HTR-8/SVneo (cell line): ENCODE measurements at regions not wholly inside any gene's neighbourhood (a gene's known extent, or its start where the extent isn't known, plus 50 kb on each side); places are given as distances from the start of the nearest gene placed in this dataset.
"Not testable (repeated sequence)": the region's sequence is repeated elsewhere in the genome, so short reads cannot be mapped to it uniquely, and the experiment has no call there.

Source experiments
- DNase-seq: peaks from one replicate; pipeline ENCODE4 v3.0.0; 2011; ENCODE audit warnings: low spot score, mixed read lengths; ENCODE audit not compliant: insufficient read length
- FAIRE-seq: peaks from 2 replicates; lab custom pipeline; 2011; peaks lifted over from hg19 to GRCh38; lab: Jason Lieb, UNC

DNA sequence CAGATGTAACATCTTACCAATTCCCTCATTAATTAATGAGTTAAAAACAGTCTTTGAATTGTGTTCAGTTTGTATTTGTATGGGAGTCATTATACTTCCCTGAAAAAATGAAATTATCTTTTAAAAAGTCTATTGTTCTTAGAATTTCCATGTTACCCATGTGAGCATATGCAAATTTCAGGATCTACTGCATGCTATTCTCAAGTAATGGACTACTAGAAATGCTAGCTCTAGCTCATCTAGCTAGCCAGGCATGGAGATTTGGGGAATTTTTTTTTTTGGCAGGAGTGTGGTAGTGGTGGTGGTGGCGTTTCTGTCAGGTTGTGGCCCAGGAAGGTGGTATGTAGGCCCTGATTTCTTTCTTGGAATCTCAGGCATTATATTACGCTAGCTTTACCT, 218.4 kb downstream of the AEBP2 start:
- FAIRE-seq, result no peak
- DNase-seq, result no peak

DNA sequence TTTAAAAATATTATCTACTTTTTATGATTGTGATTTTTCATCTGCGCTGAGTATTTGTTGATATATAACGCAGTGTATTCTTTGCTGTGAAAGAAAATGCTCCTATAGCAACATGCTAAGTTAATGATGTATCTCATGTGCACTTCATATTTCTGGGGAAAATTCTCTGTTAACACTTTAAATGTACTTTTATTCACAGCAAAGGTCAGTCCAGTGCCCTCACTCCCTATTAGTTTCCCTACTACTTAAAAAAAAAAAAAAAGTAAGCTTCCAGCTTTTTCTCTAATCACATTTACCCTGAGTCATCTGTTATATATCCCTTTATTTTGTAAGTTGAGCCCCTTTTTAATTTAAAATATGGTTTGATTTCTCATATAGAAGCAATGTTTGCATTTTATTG, 219.8 kb downstream of the AEBP2 start:
- DNase-seq (no peak), FAIRE-seq (no peak)

- FAIRE-seq (no peak), DNase-seq (no peak)
Measured at GRCh38 chr12:19659501-19659900, 220.2 kb downstream of the AEBP2 start.

- FAIRE-seq (no peak), DNase-seq (no peak)
Measured at GRCh38 chr12:19665121-19665900, 226.0 kb downstream of the AEBP2 start.

- FAIRE-seq (no peak), DNase-seq (no peak)
Measured at GRCh38 chr12:19666070-19666469, 226.8 kb downstream of the AEBP2 start.

DNA sequence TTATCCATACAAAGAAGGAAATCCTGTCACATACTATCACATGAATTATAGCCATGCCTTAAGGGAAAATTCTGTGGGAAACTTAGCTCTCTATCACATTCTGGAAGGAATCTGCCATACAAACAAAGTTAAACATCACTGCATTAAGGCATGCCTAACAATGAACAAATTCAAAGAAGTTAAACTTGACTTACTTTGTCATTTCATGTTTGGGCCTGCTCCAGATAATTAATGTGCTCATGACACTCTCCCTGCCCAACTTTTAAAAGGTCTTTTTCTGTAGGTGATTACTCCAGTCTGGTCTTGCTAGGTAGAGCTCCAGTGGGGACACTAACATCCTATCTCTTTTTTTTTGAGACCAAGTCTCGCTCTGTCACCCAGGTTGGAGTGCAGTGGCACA, 230.5 kb downstream of the AEBP2 start:
- DNase-seq, result no peak
- no peak for FAIRE-seq

DNA sequence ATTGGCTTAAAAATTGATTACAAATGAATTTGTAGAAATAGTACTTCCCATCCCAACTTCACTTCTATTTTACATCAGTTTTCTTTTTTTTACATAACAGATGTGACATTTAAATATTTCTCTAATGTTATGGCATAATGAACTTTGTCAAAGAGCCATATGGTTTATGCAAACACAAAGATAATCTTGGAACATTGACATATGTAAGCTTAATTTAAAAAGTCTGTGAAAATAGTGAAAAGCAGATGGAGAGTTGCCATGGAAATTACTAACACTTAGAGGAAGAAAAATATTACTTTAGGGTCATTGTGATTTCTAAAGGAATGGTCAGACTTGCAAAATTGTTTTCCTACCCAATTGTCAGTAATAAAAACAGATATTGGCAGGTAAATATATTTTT, 232.4 kb downstream of the AEBP2 start:
- DNase-seq (no peak), FAIRE-seq (no peak)

GRCh38 chr12:19674437-19674836, 235.1 kb downstream of the AEBP2 start:
- FAIRE-seq, result no peak
- no peak for DNase-seq

DNA sequence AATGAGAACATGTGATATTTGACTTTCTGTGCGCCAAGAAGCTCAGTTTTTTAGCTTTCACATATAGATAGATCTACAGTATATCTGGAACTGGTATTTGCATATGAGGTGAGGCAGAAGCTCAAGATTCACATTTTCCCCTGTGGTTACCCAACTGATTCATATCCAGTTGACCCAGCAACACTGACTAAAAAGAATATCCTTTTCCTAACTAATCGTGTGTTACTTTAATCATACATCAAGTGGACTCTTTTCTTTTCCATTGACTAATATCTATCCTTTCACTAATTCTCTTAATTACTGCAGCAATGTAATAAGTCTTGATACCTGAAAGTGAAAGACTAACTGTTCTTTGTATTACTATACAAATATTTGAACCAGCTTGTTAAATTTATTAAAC, 236.1 kb downstream of the AEBP2 start:
- FAIRE-seq, result no peak
- DNase-seq, result no peak

DNA sequence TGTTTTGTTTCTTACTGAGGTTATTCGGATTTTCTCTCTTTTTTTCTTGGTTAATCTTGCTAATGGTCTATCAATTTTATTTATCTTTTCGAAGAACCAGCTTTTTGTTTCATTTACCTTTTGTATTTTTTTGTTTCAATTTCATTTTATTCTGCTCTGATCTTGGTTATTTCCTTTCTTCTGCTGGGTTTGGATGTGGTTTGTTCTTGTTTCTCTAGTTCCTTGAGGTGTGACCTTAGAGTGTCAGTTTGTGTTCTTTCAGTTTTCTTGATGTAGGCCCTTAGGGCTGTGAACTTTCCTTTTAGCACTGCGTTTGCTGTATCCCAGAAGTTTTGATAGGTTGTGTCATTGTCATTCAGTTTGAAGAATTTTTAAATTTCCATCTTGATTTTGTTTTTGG, 239.2 kb downstream of the AEBP2 start:
- FAIRE-seq, DNase-seq: not testable (repeated sequence)

DNA sequence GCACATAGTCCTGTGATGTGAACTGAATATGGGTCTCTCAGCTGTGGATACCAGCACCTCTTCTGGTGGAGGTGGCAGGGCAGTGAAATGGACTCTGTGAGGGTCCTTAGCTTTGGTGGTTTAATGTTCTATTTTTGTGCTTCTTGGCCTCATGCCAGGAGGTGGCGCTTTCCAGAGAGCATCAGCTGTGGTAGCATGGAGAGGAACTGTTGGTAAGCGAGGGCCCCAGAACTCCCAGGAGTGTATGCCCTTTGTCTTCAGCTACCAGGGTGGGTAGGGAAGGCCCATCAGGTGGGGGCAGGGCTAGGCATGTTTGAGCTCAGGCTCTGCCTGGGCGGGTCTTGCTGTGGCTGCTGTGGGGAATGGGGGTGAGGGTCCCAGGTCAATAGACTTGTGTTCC, 241.7 kb downstream of the AEBP2 start:
- FAIRE-seq (no peak), DNase-seq (no peak)

DNA sequence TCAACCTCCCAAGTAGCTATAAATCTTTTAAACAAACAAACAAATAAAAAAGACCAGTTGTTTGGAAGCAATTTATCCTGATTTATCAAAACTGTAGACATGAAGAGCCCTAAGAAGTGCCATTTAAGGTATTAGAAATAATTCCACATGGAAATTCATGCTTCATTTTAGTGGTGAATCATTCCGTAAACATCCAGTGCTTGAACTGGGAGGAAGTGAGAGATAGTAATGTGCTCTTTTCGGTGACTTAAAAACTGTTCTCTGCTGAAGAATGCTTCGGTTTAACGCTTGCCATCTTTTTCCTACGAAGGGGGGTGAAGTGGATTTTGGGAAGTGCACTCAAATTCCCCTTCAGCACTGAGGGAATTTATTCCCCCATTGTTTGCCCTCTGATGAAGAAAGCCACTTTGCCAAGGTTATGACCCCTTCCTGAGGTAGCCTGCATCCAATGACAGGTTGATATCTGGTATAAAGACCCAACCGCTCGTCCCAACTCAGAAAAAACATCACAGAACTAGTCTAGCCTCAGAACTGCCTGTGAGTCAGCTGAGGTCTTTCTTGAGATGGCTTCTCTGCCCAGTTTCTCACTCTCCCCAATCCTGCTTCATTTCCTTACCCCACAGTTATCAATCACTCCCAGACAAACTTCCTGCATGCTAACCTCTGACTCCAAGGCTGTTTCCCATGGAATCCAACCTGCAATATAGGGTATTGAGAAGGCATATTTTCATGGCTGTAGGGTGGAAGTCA, 244.1 kb downstream of the AEBP2 start:
- DNase-seq (peak; percentile 36), FAIRE-seq (no peak)

GRCh38 chr12:19687371-19687770, 248.1 kb downstream of the AEBP2 start:
- DNase-seq, result no peak
- no peak for FAIRE-seq

GRCh38 chr12:19688532-19688931, 249.2 kb downstream of the AEBP2 start:
- FAIRE-seq (no peak), DNase-seq (no peak)

DNA sequence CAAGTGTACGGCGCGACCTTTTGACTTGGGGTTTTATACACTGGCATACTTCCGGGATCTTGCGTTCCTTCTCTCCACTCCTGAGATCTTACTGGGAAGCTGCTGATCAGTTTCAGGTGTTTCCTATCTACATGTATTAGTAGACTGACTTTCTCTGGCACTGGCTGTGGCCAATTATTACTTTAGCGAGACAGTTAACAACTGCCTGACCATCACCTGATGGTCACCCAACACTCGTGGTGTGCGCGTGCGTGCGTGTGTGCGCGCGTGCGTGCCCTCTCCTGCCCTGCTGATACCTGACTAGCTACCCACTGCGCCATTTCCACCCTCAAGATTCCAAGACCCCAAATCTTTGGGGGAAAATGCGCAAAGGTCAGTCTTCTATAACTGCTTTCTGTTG, 249.9 kb downstream of the AEBP2 start:
- DNase-seq (no peak), FAIRE-seq (no peak)

DNA sequence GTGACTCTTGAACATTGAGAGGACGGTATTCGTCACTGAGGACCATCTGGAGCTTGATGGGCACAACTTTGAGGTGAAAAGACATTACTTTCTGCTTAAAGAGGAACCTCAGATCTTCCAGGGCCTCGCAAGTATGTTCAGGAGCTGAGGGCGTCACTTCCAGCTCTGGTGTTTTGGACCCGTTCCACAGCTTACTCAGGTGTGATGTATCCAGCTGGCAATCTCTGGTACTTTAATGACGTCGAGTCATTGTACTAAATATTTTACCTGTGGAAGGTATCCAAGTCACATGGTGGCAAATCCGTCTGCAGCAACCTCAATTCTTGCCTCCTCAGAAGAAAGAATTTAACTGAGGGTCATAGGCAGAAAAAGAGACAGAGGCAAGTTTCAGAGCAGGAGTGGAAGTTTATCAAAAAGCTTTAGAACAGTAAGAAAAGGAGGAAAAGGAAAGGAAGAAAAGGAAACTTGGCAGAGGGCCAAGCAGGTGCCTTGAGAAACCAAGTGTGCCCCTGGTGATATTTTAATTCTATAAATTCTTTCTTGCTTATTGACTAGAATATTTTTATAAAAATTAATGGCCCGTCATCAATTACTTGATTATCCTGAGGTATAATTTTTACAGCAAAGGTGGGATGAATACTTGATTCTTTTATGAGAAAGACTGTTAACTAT, 250.6 kb downstream of the AEBP2 start:
- FAIRE-seq (no peak), DNase-seq (no peak)

DNA sequence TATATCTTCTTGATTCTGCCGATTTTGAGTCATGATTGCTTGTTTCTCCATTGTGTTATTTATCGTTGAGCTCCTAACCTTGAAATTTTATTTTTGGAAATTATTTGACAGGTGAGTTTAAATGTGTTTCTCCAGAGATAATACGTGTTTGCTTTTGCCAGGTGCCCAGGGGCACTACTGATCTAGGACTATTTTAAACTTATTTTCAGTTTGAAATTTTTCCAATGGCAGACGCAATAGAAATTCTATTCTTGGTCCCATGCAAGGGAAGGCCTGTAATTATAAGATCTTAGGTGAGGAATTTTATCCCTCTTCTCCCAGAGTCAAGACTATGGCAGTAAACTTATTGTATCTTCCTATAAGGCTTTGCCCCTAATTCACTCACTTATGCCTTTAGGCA, 252.8 kb downstream of the AEBP2 start:
- FAIRE-seq (no peak), DNase-seq (no peak)

GRCh38 chr12:19692566-19692965, 253.3 kb downstream of the AEBP2 start:
- FAIRE-seq, result no peak

GRCh38 chr12:19694627-19695026, 255.3 kb downstream of the AEBP2 start:
- DNase-seq (no peak), FAIRE-seq (no peak)

More at GRCh38 chr12:19692566-19692965, 253.3 kb downstream of the AEBP2 start:
- DNase-seq, result no peak

DNA sequence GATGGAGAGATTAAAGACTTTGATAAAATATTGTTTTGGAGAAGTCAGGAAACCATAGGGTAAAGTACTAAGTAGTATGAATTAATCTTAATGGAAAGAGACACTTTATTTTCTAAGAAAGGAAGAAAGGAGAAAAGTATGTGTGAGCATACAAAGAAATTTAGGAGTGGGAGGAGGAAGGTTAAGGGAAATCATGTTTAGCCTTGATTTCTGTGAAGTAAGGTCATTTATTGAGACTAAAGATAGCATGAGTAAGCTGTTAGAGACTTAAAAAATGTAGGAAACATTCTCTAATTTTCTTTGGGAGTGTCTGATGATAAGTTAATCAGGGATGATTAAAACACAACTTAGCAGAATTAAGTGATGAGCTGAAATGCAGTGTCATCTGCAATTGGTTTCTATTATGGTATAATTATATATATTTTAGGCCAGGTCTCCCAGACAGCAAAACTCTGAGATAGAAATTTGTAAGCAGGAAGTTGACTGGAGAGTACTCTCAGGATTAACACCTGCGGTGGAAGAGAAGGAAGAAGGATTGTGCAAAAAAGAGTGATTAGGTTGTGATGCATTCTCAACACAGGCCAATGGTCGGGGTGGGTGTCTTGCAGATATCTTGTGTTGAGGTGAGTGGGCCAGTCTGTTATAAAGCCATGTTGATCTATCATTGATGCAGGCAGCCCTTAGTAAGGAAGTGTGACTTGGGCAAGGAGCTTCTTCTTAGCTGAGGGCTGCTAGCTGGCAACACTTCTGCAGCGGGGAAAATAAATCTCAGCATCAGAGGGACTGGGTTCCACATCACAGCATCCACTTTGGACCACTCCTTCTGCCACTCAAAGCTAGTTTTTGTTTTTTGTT, 256.2 kb downstream of the AEBP2 start:
- no peak for FAIRE-seq
- no peak for DNase-seq
